GM19043 (cell line): ENCODE measurements at regions not wholly inside any gene's neighbourhood (a gene's known extent, or its start where the extent isn't known, plus 50 kb on each side); places are given as distances from the start of the nearest gene placed in this dataset.

Experiments used
- ATAC-seq: cut with Tn5 transposase; IDR thresholded peaks from one replicate; pipeline ENCODE4 v1.9.1; 2021; ENCODE audit warnings: low read depth; ENCODE audit not compliant: unreplicated experiment

- ATAC-seq = no peak
Measured at GRCh38 chr6:147022041-147022440, 182.2 kb upstream of the STXBP5 start.

DNA sequence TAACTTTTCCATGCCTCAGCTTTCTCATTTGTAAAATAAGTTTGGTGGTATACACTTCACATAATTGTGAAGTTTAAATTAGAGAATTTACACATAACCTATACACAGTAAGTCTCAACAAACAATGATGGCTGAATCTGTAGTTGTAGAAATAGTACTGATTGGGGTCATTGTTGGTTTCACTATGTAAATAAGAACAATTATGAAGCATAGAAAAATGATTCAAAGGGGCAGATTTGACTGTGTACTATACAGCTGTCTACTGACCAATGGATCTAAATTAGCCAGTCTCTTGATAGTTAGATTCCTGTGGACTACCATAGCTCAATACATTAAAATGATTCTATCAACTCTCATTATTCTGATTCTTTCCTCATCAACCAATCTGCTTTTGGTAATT is 181.1 kb upstream of the STXBP5 start:
- ATAC-seq = no peak

DNA sequence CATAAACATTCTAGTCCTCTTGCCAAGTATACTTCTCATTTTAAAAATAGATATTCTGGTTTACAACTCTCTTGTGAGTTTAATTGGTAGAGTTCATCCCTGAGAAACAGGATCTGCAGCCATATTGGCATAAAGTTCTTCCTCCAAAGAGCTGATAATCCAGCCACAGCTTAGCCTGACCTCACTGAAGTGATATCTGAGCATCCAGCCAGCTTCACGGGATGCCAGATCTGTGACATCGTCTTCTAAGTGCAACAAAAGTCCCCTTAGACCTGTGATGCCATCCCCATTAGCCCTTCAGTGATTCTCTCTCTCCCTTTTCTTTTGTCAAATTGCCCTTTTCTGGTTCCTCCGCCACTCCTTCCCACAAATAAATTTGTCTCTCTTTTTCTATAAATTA is 180.6 kb upstream of the STXBP5 start:
- ATAC-seq = no peak

- no peak for ATAC-seq
Measured at GRCh38 chr6:147029923-147030322, 174.3 kb upstream of the STXBP5 start.

- ATAC-seq = no peak
Measured at GRCh38 chr6:147033267-147033666, 170.9 kb upstream of the STXBP5 start.

GRCh38 chr6:147035886-147036285 is 168.3 kb upstream of the STXBP5 start:
- ATAC-seq = no peak

DNA sequence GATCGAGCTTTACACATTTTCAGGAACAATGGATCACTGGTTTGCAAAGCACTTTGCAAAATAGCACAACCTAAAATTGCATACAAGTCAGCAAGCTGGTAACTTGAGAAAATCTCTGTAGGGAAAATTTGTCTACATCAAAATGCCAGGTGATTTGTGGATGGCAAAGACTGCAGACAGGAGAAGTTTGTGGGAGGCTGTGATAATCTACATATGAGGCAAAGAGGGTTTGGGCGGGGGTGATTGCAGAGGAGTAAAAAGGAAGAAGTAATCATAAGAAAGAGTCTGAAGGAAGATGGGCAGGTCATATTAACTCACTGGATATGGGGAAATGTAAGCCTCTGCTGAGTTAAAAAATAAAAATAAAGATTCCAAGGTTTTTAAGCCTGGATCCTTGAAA is 166.3 kb upstream of the STXBP5 start:
- ATAC-seq = no peak

DNA sequence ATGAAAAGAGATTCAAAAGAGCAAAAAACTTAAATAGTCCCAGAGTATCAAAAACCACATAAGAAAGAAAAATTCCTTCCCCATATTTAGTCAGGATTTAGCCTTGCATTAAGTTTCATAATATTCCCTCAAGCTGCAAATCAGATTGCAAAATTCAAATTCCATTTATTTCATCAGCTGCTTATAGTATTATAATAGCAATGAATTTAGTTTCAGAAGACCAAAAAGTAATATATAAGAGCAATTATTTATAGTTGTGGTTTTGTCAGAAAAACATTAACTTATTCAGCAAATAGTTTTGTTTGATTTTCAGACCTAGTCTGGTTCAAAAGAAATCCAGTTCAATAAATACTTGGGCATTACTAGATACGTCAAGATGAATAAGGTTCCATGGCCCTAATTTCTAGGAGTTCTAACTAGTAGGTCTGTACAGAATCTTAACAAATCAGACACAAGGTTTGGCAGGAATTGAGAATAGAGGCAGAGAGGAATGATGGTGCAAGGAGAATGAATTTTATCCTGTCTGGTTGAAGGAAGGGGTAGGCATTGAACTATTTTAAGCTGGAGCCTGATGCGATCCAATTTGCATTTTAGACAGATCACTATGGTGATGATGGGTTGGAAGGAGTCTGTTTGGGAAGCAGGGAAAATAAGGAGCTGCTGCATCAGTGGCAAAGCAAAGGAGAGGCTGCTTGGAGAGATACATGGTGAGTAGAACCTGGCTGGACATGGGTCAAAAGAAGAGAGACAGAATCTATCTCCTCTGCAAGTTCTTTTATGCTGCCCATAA is 163.9 kb upstream of the STXBP5 start:
- ATAC-seq = no peak

DNA sequence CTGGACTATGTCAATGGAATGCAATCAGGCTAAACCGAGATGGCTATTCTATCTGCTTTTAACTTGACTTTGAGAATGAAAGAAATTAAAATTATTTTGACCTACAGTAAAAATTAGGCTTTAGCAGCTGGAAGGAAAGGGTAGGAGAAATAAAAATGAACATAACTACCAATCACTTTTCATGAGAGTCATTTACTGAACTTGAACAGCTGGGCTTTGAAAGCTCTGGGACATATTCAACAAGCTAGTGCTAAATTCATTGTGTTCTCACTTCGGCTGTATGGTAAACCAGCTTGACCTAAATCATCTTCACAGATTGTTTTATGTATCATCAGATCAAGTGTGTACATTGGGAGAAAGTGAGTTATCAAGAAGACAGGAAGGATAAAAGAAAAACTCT is 161.5 kb upstream of the STXBP5 start:
- ATAC-seq = no peak

DNA sequence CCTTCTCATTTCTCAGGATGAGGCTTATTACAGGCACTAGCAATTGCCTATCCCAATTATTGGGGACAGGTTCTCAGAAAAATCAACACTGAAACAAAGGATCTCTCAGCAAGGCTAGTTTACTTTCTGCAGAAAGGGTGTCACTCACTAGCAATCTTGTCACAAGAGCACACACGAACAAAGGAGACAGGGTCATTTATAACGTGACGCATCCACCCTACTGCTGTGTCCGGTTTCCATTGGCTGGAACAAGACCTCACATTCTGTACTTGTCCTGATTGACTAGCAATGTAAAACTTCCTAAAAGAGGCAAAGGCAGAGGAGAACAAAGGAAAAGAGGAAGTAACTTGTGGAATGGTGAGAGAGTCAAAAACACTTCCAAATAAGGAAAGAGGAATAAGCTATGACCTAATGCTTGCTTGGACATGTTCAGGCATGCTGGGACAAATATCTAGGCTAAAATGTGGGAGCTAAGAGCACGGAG is 160.2 kb upstream of the STXBP5 start:
- no peak for ATAC-seq

- ATAC-seq = no peak
Measured at GRCh38 chr6:147046141-147046877, 157.9 kb upstream of the STXBP5 start.

DNA sequence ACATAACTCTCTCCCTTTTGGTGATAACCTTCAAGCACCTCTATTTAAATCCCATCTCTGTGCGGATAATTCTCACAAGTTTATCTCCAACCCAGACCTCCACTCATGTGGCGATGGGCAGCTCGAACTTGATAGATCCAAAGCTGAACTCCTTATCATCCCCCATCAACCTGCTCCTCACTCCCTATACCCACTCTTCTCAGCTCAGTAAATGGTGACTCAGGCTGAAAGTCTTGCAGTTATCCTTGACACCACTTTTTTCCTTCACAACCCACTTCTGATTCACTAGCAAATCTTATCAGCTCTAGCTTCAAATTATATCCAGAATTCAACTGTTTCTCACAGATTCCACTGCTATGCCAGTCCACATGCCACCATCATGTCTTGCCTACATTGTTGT is 155.3 kb upstream of the STXBP5 start:
- ATAC-seq = no peak

DNA sequence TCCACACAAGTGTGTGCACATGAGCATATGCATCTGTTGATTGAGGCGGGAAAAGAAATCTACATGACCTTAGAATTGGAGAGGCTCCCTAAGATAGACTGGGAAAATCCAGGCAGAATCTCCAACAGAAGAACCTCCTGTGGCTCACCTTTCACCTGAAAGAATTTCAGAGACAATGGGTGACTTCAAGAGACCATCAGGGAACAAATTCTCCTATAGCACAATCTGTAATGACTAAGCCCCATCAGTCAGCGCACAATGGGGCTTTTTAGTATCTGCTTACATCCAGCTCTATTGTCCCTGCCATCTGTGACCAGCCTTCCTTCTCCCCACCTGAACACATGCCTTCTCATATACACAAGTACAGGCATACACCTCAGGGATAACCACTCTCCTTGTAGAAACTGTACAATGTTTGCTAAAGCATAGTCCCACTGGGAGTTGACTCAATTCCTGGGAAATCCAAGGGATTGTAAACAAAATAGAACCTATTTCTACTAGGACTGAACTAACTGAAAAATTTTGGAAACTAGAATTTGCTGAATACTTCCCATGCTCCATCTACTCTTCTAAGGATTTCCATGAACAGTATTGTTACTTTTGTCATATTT is 150.8 kb upstream of the STXBP5 start:
- no peak for ATAC-seq

DNA sequence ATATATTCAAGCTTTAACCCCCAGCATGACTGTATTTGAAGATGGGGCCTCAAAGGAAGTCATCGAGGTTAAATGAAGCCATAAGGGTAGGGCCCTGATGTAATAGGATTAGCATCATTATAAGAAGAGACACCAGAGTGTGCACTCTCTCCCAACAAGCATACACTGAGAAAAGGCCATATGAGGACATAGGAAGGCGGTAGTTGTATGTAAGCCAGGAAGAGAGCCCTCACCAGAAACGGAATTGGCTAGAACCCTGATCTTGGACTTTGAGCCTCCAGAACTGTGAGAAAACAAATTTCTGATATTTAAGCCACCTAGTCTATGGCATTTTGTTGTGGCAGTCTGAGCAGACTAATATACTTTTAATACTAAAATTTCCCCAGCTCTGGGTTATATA is 150.1 kb upstream of the STXBP5 start:
- no peak for ATAC-seq

- ATAC-seq = no peak
Measured at GRCh38 chr6:147054871-147055270, 149.3 kb upstream of the STXBP5 start.

- ATAC-seq = no peak
Measured at GRCh38 chr6:147055821-147056392, 148.3 kb upstream of the STXBP5 start.

DNA sequence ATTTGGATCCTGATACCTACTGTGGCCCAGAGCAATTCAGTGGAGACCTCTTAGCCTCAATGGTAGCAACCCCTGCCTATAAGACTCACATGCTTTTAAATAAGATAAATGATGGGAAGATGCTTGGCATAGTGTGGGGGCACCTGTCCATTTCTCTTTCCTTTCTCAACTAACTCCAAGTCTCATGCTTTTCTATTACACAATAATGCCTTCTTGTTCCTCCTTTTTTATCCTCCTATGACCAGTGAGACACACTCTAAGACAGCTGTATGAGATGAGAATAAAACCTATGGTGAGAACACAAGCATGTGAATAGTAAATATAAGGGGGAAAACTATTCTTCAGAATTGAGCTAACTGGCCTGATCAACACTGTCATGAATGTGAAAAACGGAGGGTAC is 147.0 kb upstream of the STXBP5 start:
- ATAC-seq = no peak

DNA sequence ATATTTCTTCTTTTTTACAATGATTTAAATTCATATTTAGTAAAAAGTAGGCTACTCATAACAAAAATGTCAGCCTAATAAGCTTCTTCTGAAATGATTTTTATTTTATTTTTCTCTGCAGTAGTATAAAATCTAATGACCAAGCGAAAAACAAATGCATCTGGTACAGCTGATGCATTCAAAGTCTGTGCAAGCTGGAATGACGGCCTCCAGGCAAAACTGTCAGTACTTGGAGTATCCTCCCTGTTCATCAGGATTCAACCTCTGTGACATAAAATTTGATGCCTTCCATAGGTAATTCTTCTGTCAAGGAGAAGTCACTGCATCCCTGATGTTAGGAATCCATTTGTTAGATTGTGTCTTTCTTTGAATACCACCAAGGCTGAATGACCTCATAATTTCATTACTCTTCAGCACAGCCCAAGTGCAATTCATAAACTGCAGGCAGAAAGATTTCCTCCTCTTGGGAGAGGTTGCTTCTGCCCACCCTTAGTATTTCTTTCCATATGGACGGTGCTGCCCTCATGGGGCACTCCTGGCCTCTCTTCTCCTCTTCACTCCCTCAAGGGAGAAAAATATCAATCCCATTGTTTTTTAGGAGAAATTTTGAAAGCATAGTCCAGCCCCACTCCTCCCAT is 146.4 kb upstream of the STXBP5 start:
- no peak for ATAC-seq

- ATAC-seq = no peak
Measured at GRCh38 chr6:147058786-147059385, 145.3 kb upstream of the STXBP5 start.

DNA sequence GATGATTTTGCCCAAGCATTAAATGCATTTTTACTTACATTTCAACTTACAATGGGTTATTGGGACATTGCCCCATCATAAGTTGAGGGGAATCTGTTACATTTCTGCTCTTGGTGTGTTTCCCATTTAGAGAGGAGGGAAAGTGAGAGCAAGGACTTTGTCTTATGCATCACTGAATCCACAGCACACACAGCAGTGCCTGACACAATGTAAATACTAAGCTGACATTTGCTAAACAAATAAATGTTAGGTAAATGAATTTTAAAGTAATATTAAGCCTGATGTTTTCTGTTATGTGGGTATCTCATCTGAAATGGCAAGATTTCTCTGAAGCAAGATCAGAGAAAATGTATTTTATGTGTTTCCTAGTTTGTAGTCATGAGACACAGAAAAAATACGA is 143.6 kb upstream of the STXBP5 start:
- ATAC-seq = no peak
